Fibroblast of lung (primary cell): ENCODE measurements at regions not wholly inside any gene's neighbourhood (a gene's known extent, or its start where the extent isn't known, plus 50 kb on each side); places are given as distances from the start of the nearest gene placed in this dataset.

ENCODE experiments used
- EZH2 ChIP-seq: IDR thresholded peaks from 2 replicates; pipeline ENCODE4 v1.5.1; 2012; ENCODE audit warnings: low read length, control low read depth, mild to moderate bottlenecking; ENCODE audit errors: missing control alignments
- TF ChIP-seq, protein P1 (sequence below), 2 donors: IDR thresholded peaks in 1 of 2; conservative IDR thresholded peaks in 1 of 2; 1 replicate in 1 of 2; 2 replicates in 1 of 2; pipeline ENCODE4 v1.5.1; 2011 to 2012; ENCODE audit warnings: low read length in 2 of 2, control low read depth in 1 of 2, inconsistent platforms in 1 of 2, low read depth in 1 of 2, mild to moderate bottlenecking in 1 of 2

- TF ChIP-seq, protein P1, sequence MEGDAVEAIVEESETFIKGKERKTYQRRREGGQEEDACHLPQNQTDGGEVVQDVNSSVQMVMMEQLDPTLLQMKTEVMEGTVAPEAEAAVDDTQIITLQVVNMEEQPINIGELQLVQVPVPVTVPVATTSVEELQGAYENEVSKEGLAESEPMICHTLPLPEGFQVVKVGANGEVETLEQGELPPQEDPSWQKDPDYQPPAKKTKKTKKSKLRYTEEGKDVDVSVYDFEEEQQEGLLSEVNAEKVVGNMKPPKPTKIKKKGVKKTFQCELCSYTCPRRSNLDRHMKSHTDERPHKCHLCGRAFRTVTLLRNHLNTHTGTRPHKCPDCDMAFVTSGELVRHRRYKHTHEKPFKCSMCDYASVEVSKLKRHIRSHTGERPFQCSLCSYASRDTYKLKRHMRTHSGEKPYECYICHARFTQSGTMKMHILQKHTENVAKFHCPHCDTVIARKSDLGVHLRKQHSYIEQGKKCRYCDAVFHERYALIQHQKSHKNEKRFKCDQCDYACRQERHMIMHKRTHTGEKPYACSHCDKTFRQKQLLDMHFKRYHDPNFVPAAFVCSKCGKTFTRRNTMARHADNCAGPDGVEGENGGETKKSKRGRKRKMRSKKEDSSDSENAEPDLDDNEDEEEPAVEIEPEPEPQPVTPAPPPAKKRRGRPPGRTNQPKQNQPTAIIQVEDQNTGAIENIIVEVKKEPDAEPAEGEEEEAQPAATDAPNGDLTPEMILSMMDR (conservative IDR thresholded peaks at IDR 0.05 in 1 of 2, IDR thresholded peaks at IDR 0.05 in 1 of 2; ENCODE audit: low read depth in 1 of 2, low read length in 2 of 2) = no peak
- TF ChIP-seq EZH2 = no peak
Measured at GRCh38 chr9:108224716-108225115, 631.1 kb downstream of the ACTL7B start.
